IMR-90 (cell line): ENCODE measurements at regions not wholly inside any gene's neighbourhood (a gene's known extent, or its start where the extent isn't known, plus 50 kb on each side); places are given as distances from the start of the nearest gene placed in this dataset.

Source experiments
- ATAC-seq: fragments of 200-7000 bp; cut with Tn5 transposase; 2 replicates; pipeline ENCODE4 v1.9.1; 2020; ENCODE audit warnings: low read depth, mild to moderate bottlenecking, moderate library complexity
- BruUV-seq: library from RNA; stranded (reverse); fragments of 400-500 nt; replicated peaks from 2 replicates; lab custom pipeline; 2021; lab: Mats Ljungman, UMichigan
- CTCF ChIA-PET: fragments of 300-600 bp; formaldehyde crosslinking; extraction: SDS; loops from one replicate; lab custom pipeline; 2021; ENCODE audit warnings: antibody characterized with exemption; lab: Yijun Ruan, JAX
- POLR2A ChIA-PET: fragments of 300-600 bp; sonication (Branson Sonifier 250); formaldehyde crosslinking; loops from one replicate; lab custom pipeline; 2022; ENCODE audit warnings: antibody characterized with exemption; ENCODE audit not compliant: unreplicated experiment; lab: Charles Lee
- DNase-seq: peaks from one replicate; pipeline ENCODE4 v3.0.0; 2013
- H2AFZ ChIP-seq: replicated peaks from 2 replicates; pipeline ENCODE3; 2013; ENCODE audit warnings: low read length, mild to moderate bottlenecking; ENCODE audit not compliant: poor library complexity
- H2AK5ac ChIP-seq: 2 replicates; pipeline ENCODE4 v1.6.1; 2013; ENCODE audit warnings: low read depth, low read length, inconsistent platforms
- H2AK9ac ChIP-seq: replicated peaks from 2 replicates; pipeline ENCODE3; 2013; ENCODE audit warnings: mild to moderate bottlenecking, low read depth, low read length, moderate library complexity; ENCODE audit not compliant: poor library complexity
- H2BK120ac ChIP-seq: 2 replicates; pipeline ENCODE4 v1.6.1; 2013; ENCODE audit warnings: low read depth, low read length, inconsistent platforms
- H2BK15ac ChIP-seq: 3 replicates; pipeline ENCODE4 v1.6.1; 2013; ENCODE audit warnings: low read depth, low read length, inconsistent platforms
- H2BK20ac ChIP-seq: 2 replicates; pipeline ENCODE4 v1.6.1; 2013; ENCODE audit warnings: low read depth, mild to moderate bottlenecking, inconsistent platforms, low read length, moderate library complexity
- H2BK5ac ChIP-seq: 2 replicates; pipeline ENCODE4 v1.6.1; 2013; ENCODE audit warnings: mild to moderate bottlenecking, low read depth, low read length, inconsistent platforms; ENCODE audit not compliant: poor library complexity, severe bottlenecking
- H3K14ac ChIP-seq: replicated peaks from 2 replicates; pipeline ENCODE4 v1.6.1; 2013; ENCODE audit warnings: low read depth, low read length, inconsistent platforms
- H3K18ac ChIP-seq: 2 replicates; pipeline ENCODE4 v1.6.1; 2013; ENCODE audit warnings: low read depth, low read length, control low read depth
- H3K23ac ChIP-seq: 2 replicates; pipeline ENCODE4 v1.6.1; 2013; ENCODE audit warnings: low read depth, low read length, inconsistent platforms
- H3K27ac ChIP-seq: 2 replicates; pipeline ENCODE4 v1.5.1; 2013; ENCODE audit warnings: mild to moderate bottlenecking, control low read depth, low read length; ENCODE audit not compliant: insufficient read depth
- H3K27me3 ChIP-seq: 2 replicates; pipeline ENCODE4 v1.6.1; 2013; ENCODE audit warnings: low read length; ENCODE audit not compliant: control insufficient read depth, insufficient read depth
- H3K36me3 ChIP-seq: 2 replicates; pipeline ENCODE4 v1.6.1; 2013; ENCODE audit warnings: low read length, mixed read lengths; ENCODE audit not compliant: control insufficient read depth, insufficient read depth
- H3K4ac ChIP-seq: 2 replicates; pipeline ENCODE4 v1.6.1; 2013; ENCODE audit warnings: low read depth, low read length, inconsistent platforms
- H3K4me1 ChIP-seq: 2 replicates; pipeline ENCODE4 v1.6.1; 2013; ENCODE audit warnings: low read length, mixed read lengths; ENCODE audit not compliant: control insufficient read depth, insufficient read depth
- H3K4me2 ChIP-seq: 2 replicates; pipeline ENCODE4 v1.6.1; 2013; ENCODE audit warnings: low read depth, mild to moderate bottlenecking, control low read depth, low read length, moderate library complexity
- H3K4me3 ChIP-seq: 2 replicates; pipeline ENCODE4 v1.5.1; 2013; ENCODE audit warnings: low read depth, mild to moderate bottlenecking, control low read depth, low read length, moderate library complexity; ENCODE audit not compliant: insufficient read depth
- H3K56ac ChIP-seq: 2 replicates; pipeline ENCODE4 v1.6.1; 2013; ENCODE audit warnings: low read length, inconsistent platforms; ENCODE audit not compliant: insufficient read depth; ENCODE audit errors: extremely low read depth
- H3K79me1 ChIP-seq, 2 experiments: 2 replicates each; pipeline ENCODE4 v1.6.1; 2013; ENCODE audit warnings: low read length in 2 of 2, inconsistent platforms in 1 of 2, low read depth in 1 of 2
- H3K9ac ChIP-seq: 2 replicates; pipeline ENCODE4 v1.6.1; 2013; ENCODE audit warnings: low read depth, low read length, control low read depth
- H3K9me1 ChIP-seq: 2 replicates; pipeline ENCODE4 v1.6.1; 2013; ENCODE audit warnings: low read length, inconsistent platforms; ENCODE audit not compliant: insufficient read depth
- H3K9me3 ChIP-seq: 2 replicates; pipeline ENCODE4 v1.6.1; 2013; ENCODE audit warnings: low read length; ENCODE audit not compliant: control insufficient read depth, insufficient read depth
- H4K20me1 ChIP-seq: 2 replicates; pipeline ENCODE4 v1.6.1; 2013; ENCODE audit warnings: low read length, inconsistent platforms; ENCODE audit not compliant: insufficient read depth
- H4K5ac ChIP-seq: 2 replicates; pipeline ENCODE4 v1.6.1; 2013; ENCODE audit warnings: mild to moderate bottlenecking, low read depth, low read length, control low read depth
- H4K8ac ChIP-seq, 2 experiments: 2 replicates each; pipeline ENCODE4 v1.6.1; 2013; ENCODE audit warnings: low read depth in 2 of 2, low read length in 2 of 2, control low read depth in 1 of 2, inconsistent platforms in 1 of 2
- H4K91ac ChIP-seq: 2 replicates; pipeline ENCODE4 v1.6.1; 2013; ENCODE audit warnings: low read depth, low read length, inconsistent platforms; ENCODE audit not compliant: insufficient read depth
- BHLHE40 ChIP-seq: fragments of 150-350 bp; IDR thresholded peaks from 2 replicates; pipeline ENCODE4 v1.6.1; 2016; ENCODE audit warnings: mild to moderate bottlenecking, low read depth, low read length
- CEBPB ChIP-seq: IDR thresholded peaks from 2 replicates; pipeline ENCODE4 v1.6.1; 2012; ENCODE audit warnings: low read depth, low read length, improper control_type of control experiment
- CHD1 ChIP-seq: IDR thresholded peaks from 2 replicates; pipeline ENCODE4 v1.6.1; 2012; ENCODE audit warnings: low read depth, low read length, improper control_type of control experiment
- ELK1 ChIP-seq: fragments of 150-350 bp; IDR thresholded peaks from 2 replicates; pipeline ENCODE4 v1.6.1; 2016; ENCODE audit warnings: low read depth, mild to moderate bottlenecking, low read length, moderate library complexity, borderline replicate concordance
- MAZ ChIP-seq: IDR thresholded peaks from 2 replicates; pipeline ENCODE4 v1.6.1; 2012; ENCODE audit warnings: low read depth, mild to moderate bottlenecking, low read length, improper control_type of control experiment, moderate library complexity, borderline replicate concordance
- NFE2L2 ChIP-seq: fragments of 150-350 bp; IDR thresholded peaks from 2 replicates; pipeline ENCODE4 v1.6.1; 2016; ENCODE audit warnings: low read depth, mild to moderate bottlenecking, low read length
- RAD21 ChIP-seq: IDR thresholded peaks from 2 replicates; pipeline ENCODE4 v1.6.1; 2012; ENCODE audit warnings: low read length, improper control_type of control experiment
- RCOR1 ChIP-seq: IDR thresholded peaks from 2 replicates; pipeline ENCODE4 v1.6.1; 2012; ENCODE audit warnings: mild to moderate bottlenecking, low read length, improper control_type of control experiment; ENCODE audit not compliant: insufficient replicate concordance
- SMC3 ChIP-seq: fragments of 150-350 bp; IDR thresholded peaks from 2 replicates; pipeline ENCODE4 v1.6.1; 2016; ENCODE audit warnings: low read depth, mild to moderate bottlenecking, antibody characterized with exemption, low read length, moderate library complexity
- USF2 ChIP-seq: fragments of 150-350 bp; IDR thresholded peaks from 2 replicates; pipeline ENCODE4 v1.6.1; 2017; ENCODE audit warnings: mild to moderate bottlenecking, antibody characterized with exemption, low read length, low read depth
- WGBS, 2 experiments: methylation state at CpG; one replicate each; pipeline versions ENCODE4 v1.1.5 to v1.1.7; 2013; ENCODE audit warnings: missing lambda C conversion rate in 2 of 2; ENCODE audit not compliant: insufficient read length in 1 of 2; ENCODE audit errors: extremely low coverage in 2 of 2; 5-methylcytosine and 5-hydroxymethylcytosine counted together
- dilution Hi-C: fragments of 300-500 bp; cut with HindIII; formaldehyde crosslinking; loops from one replicate; pipeline ENCODE4 v1.14.3; 2018; ENCODE audit warnings: low sequenced_read_pairs; ENCODE audit not compliant: unreplicated experiment
- in situ Hi-C: fragments of 300-500 bp; cut with MboI; formaldehyde crosslinking; loops from 3 replicates; pipeline ENCODE4 v1.14.3; 2019; ENCODE audit warnings: low sequenced_read_pairs, inconsistent platforms, mixed read lengths
- intact Hi-C: fragments of 100-400 bp; cut with micrococcal nuclease; formaldehyde crosslinking; loops from 2 replicates; pipeline ENCODE4 v1.10.0; 2022
- TF ChIP-seq, protein P1 (sequence below): conservative IDR thresholded peaks from 2 replicates; pipeline ENCODE4 v1.5.1; 2012; ENCODE audit warnings: mild to moderate bottlenecking, low read depth, low read length, improper control_type of control experiment

- no peak overlapping the region for H2BK15ac ChIP-seq
- H3K9me1 ChIP-seq = no peaks in the 10 kb centered on the region
- no peaks in the 10 kb centered on the region for H3K36me3 ChIP-seq
- H2AFZ ChIP-seq = no peak overlapping the region
- no peak overlapping the region for H3K4me3 ChIP-seq
- WGBS, 2 experiments = no CpG with 5 or more reads among the region's 12 CpGs
- no peak for DNase-seq
- peaks cover 13% of the 10 kb centered on the region; the same call in 1 of the 2 replicates for H3K9me3 ChIP-seq
- H3K9ac ChIP-seq = no peak overlapping the region
- H3K4me2 ChIP-seq = no peak overlapping the region
- H4K20me1 ChIP-seq = no peaks in the 10 kb centered on the region
- ATAC-seq = no peak
- H2BK20ac ChIP-seq = no peak overlapping the region
- no peak overlapping the region for H2AK5ac ChIP-seq
- no peak overlapping the region for H2BK120ac ChIP-seq
- no peak overlapping the region for H2BK5ac ChIP-seq
- intact Hi-C loops = no loop called here
- no peak overlapping the region for H4K5ac ChIP-seq
- H3K18ac ChIP-seq = no peak overlapping the region
- ChIA-PET CTCF (no interaction called here), POLR2A (no interaction called here)
- no peaks in the 10 kb centered on the region for H3K27me3 ChIP-seq
- no peaks in the 10 kb centered on the region for H3K4me1 ChIP-seq
- no peak for TF ChIP-seq MAZ
- no peak for TF ChIP-seq SMC3
- TF ChIP-seq, protein P1, sequence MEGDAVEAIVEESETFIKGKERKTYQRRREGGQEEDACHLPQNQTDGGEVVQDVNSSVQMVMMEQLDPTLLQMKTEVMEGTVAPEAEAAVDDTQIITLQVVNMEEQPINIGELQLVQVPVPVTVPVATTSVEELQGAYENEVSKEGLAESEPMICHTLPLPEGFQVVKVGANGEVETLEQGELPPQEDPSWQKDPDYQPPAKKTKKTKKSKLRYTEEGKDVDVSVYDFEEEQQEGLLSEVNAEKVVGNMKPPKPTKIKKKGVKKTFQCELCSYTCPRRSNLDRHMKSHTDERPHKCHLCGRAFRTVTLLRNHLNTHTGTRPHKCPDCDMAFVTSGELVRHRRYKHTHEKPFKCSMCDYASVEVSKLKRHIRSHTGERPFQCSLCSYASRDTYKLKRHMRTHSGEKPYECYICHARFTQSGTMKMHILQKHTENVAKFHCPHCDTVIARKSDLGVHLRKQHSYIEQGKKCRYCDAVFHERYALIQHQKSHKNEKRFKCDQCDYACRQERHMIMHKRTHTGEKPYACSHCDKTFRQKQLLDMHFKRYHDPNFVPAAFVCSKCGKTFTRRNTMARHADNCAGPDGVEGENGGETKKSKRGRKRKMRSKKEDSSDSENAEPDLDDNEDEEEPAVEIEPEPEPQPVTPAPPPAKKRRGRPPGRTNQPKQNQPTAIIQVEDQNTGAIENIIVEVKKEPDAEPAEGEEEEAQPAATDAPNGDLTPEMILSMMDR = no peak
- TF ChIP-seq CHD1 = no peak
- no peak for TF ChIP-seq USF2
- TF ChIP-seq ELK1 = no peak
- TF ChIP-seq RCOR1 = no peak
- TF ChIP-seq BHLHE40 = no peak
- TF ChIP-seq RAD21 = no peak
- TF ChIP-seq NFE2L2 = no peak
- TF ChIP-seq CEBPB = no peak
- BruUV-seq = no TSS peak
- no peak overlapping the region for H3K27ac ChIP-seq
- H4K8ac ChIP-seq = no peak overlapping the region
- no peak overlapping the region for H3K14ac ChIP-seq
- in situ Hi-C loops = no loop called here
- no peak overlapping the region for H4K91ac ChIP-seq
- no peak overlapping the region for H3K23ac ChIP-seq
- dilution Hi-C loops = no loop called here
- no peak overlapping the region for H3K4ac ChIP-seq
- H2AK9ac ChIP-seq = no peak overlapping the region
- H3K56ac ChIP-seq = no peak overlapping the region
- H3K79me1 ChIP-seq = no peaks in the 10 kb centered on the region
Measured at GRCh38 chr12:125255935-125256633, 190.8 kb downstream of the AACS start.
